ENCODE measurements at regions not wholly inside any gene's neighbourhood (a gene's known extent, or its start where the extent isn't known, plus 50 kb on each side); places are given as distances from the start of the nearest gene placed in this dataset.

DNA sequence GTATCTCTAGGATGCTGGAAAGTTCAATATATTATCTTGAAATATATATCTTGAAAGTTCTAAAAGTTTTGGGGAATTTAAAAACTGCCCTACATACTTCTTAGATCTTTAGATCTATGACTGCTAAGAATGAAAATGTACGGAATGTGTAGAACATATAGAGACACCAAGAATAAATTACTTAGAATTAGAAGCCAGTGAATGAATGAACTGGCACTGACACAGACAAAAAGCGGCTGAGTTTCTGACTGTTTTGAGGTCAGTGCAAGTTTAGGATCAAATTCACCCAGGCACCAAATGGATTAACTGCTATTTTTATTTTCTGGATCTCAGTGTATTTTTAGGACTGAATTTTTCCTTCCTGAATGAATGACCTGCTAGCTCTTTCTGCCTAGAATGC, 411.2 kb downstream of the KCTD12 start:
- H3K9me3 Mint-ChIP-seq = no peaks in the 10 kb centered on the region
- H3K27ac Mint-ChIP-seq = no peak overlapping the region
- intact Hi-C loops (cut with micrococcal nuclease) = loop anchor here (10.0 kb wide), 1 partner anchor 430 kb away; no protein-coding TSS in a partner anchor
- H3K27me3 Mint-ChIP-seq (ENCODE audit: low read depth) = peaks cover 3% of the 10 kb centered on the region
- H3K4me1 Mint-ChIP-seq (ENCODE audit: low read depth) = no peaks in the 10 kb centered on the region
- DNase-seq (ENCODE audit: low spot score) = no peak
- H3K4me3 Mint-ChIP-seq (ENCODE audit: low read depth) = no peak overlapping the region
- no peaks in the 10 kb centered on the region for H3K36me3 Mint-ChIP-seq (ENCODE audit: low read depth)

DNA sequence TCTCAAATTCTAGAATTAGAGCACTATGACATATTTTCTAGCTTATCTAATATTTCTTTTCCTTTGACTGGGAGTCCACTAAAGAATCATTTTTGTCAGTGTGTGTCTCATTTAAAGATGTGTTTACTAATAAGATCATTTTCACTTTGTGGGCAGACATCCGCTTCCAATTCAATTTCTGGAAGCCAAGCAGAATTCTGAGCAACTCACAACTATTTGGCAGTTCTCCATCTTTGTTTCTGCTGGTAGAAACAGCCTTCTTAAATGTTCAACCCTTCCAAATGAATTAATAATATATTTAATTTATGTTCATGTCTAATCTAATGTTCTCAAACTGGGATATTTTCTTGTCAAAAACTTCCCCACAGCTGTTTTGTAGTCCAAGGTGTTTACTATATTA, 411.8 kb downstream of the KCTD12 start:
- Mint-ChIP-seq H3K36me3 (ENCODE audit: low read depth) (no peaks in the 10 kb centered on the region), H3K27me3 (ENCODE audit: low read depth) (peaks cover 3% of the 10 kb centered on the region), H3K4me1 (ENCODE audit: low read depth) (no peaks in the 10 kb centered on the region), H3K9me3 (no peaks in the 10 kb centered on the region), H3K27ac (no peak overlapping the region), H3K4me3 (ENCODE audit: low read depth) (no peak overlapping the region)
- no peak for DNase-seq (ENCODE audit: low spot score)
- intact Hi-C loops (cut with micrococcal nuclease) = loop anchor here (10.0 kb wide), 1 partner anchor 430 kb away; no protein-coding TSS in a partner anchor

DNA sequence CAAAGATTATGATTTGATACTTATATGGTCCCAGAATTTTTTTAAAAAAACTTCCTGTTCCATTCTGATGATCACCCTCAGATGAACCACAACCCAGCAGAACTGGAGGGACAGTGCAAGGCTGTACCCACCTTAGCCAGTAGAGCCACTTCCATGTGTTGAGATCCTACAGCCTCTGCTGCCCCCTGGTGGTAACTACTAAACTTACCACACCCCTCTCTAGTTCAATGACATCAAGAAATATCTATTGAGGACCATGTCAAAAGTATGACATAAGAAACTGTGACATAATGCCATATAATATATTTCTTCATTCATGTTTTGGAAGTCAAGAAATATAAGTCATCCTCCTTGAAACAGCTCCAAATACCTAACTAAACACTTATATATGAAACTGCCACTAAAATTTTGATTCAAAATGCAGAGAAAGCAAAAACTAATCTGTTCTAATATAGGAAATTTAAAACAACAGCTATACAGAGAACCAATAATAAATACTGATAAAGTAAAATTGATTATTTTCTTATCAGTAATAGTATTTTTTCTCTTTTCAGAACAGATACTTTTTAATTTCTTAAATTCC, 412.6 kb downstream of the KCTD12 start:
- Mint-ChIP-seq H3K27ac (no peak overlapping the region), H3K4me3 (ENCODE audit: low read depth) (no peak overlapping the region), H3K27me3 (ENCODE audit: low read depth) (peaks cover 3% of the 10 kb centered on the region), H3K9me3 (no peaks in the 10 kb centered on the region), H3K4me1 (ENCODE audit: low read depth) (no peaks in the 10 kb centered on the region), H3K36me3 (ENCODE audit: low read depth) (no peaks in the 10 kb centered on the region)
- intact Hi-C loops (cut with micrococcal nuclease) = loop anchor here (1.0 to 10.0 kb wide), 3 partner anchors 431 to 777 kb away; no protein-coding TSS in a partner anchor
- DNase-seq (ENCODE audit: low spot score) = peak; percentile 45

DNA sequence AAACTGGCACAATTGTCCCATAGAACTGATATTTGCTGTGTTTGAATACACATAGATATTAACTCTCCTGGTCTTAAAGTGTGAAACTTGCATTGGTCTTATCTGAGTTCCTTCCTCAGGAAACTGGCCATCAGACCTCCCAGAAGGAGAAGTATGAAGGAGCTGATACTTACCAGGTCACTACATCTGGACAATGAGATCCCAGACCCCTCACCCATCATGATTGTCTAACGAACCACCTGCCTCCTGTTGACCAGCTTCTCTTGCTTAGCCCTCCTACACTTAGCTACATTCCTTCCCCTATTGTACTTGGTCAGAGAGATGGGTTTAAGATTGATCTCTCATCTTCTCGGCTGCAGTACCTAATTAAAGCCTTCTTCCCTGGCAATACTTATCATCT, 413.3 kb downstream of the KCTD12 start:
- H3K9me3 Mint-ChIP-seq = no peaks in the 10 kb centered on the region
- H3K36me3 Mint-ChIP-seq (ENCODE audit: low read depth) = no peaks in the 10 kb centered on the region
- H3K4me3 Mint-ChIP-seq (ENCODE audit: low read depth) = no peak overlapping the region
- H3K4me1 Mint-ChIP-seq (ENCODE audit: low read depth) = no peaks in the 10 kb centered on the region
- DNase-seq (ENCODE audit: low spot score) = no peak
- H3K27ac Mint-ChIP-seq = no peak overlapping the region
- intact Hi-C loops (cut with micrococcal nuclease) = loop anchor here (1.0 to 10.0 kb wide), 3 partner anchors 432 to 777 kb away; no protein-coding TSS in a partner anchor
- peaks cover 3% of the 10 kb centered on the region for H3K27me3 Mint-ChIP-seq (ENCODE audit: low read depth)

DNA sequence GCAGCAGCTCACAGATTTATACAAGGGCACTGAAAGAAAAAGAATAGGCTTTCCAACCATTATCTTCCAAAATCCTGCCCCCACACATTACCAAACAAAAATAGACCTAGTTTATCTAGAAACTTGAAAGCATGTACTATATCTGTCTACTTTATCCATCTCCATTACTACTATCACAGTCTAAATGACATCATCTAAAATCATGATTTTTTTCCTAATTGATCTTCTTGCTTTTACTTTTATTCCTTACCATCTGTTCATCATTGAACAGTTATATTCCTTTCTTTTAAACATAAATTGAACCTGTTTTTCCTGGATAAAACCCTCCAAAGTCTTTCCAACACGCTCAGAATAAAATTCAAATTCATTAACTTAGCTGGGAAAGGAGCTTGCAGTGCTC, 414.7 kb downstream of the KCTD12 start:
- DNase-seq (ENCODE audit: low spot score) = no peak
- H3K27ac Mint-ChIP-seq = no peak overlapping the region
- no peaks in the 10 kb centered on the region for H3K36me3 Mint-ChIP-seq (ENCODE audit: low read depth)
- no peak overlapping the region for H3K4me3 Mint-ChIP-seq (ENCODE audit: low read depth)
- H3K4me1 Mint-ChIP-seq (ENCODE audit: low read depth) = no peaks in the 10 kb centered on the region
- no peaks in the 10 kb centered on the region for H3K9me3 Mint-ChIP-seq
- intact Hi-C loops (cut with micrococcal nuclease) = loop anchor here (10.0 kb wide), 1 partner anchor 433 kb away; no protein-coding TSS in a partner anchor
- peaks cover 3% of the 10 kb centered on the region for H3K27me3 Mint-ChIP-seq (ENCODE audit: low read depth)

DNA sequence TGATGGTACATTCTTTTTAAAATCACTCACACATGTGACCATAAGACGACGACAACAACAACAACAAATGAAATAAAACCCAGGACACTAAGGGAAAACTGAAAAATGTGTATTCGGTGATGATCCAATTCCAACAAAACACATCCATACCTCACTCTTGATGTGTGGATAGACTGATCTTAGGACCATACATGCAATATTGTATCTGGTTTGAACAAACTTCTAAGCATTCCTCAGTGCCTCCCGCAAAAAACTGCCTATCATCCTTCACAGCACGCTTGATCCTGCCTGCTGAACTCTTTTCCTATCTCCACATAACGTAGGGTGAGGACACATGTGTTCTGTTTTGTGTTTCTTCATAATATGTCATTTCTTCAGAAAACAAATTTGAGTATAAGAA, 415.2 kb downstream of the KCTD12 start:
- intact Hi-C loops (cut with micrococcal nuclease) = loop anchor here (10.0 kb wide), 1 partner anchor 434 kb away; no protein-coding TSS in a partner anchor

DNA sequence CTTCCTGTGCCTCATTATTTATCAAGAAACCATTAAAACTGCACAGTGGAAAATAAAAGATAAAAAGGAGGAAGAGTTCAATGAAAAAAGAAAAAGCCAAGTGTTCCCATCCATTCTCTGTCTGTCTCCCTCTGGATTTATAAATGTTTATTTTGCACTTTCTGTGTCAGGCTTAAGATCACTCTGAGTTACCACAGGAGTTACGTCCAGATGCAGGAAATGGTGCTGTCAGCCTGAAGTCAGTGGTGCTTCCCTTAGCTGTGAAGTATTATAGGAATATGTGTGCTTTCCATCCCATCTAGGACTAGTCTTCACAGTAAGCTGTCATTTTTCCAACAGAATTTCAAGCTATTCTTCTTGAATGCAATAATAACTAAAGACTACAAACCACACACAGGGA, 420.2 kb downstream of the KCTD12 start:
- no peak for DNase-seq (ENCODE audit: low spot score)
- H3K27ac Mint-ChIP-seq = no peak overlapping the region
- no peaks in the 10 kb centered on the region for H3K4me1 Mint-ChIP-seq (ENCODE audit: low read depth)
- intact Hi-C loops (cut with micrococcal nuclease) = no loop called here
- H3K9me3 Mint-ChIP-seq = no peaks in the 10 kb centered on the region
- H3K27me3 Mint-ChIP-seq (ENCODE audit: low read depth) = no peaks in the 10 kb centered on the region
- H3K4me3 Mint-ChIP-seq (ENCODE audit: low read depth) = no peak overlapping the region
- H3K36me3 Mint-ChIP-seq (ENCODE audit: low read depth) = no peaks in the 10 kb centered on the region

More for the DNA sequence above, 415.2 kb downstream of the KCTD12 start:
- no peaks in the 10 kb centered on the region for H3K36me3 Mint-ChIP-seq (ENCODE audit: low read depth)
- DNase-seq (ENCODE audit: low spot score) = no peak
- no peaks in the 10 kb centered on the region for H3K9me3 Mint-ChIP-seq
- H3K4me1 Mint-ChIP-seq (ENCODE audit: low read depth) = no peaks in the 10 kb centered on the region
- peaks cover 3% of the 10 kb centered on the region for H3K27me3 Mint-ChIP-seq (ENCODE audit: low read depth)
- no peak overlapping the region for H3K27ac Mint-ChIP-seq
- no peak overlapping the region for H3K4me3 Mint-ChIP-seq (ENCODE audit: low read depth)

DNA sequence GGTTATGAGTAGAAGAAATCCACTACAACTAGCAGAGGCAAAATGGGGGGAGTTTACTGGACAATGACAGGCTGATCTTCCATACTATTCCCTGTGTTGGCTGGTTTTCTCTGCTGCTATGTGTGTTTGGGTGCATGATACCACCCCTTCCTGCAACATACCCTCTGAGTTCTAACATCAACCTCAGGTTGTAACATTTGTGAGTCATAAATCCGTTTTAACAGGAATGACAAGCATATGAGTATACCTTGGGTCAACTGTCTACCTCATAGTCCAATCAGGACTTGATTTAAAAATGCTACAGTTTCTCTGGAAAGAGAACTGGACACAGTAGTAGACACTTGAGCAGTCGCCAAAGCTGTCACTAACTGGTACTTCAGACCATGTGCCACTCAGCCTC, 422.9 kb downstream of the KCTD12 start:
- no peaks in the 10 kb centered on the region for H3K36me3 Mint-ChIP-seq (ENCODE audit: low read depth)
- no peaks in the 10 kb centered on the region for H3K9me3 Mint-ChIP-seq
- H3K27ac Mint-ChIP-seq = no peak overlapping the region
- H3K4me1 Mint-ChIP-seq (ENCODE audit: low read depth) = no peaks in the 10 kb centered on the region
- H3K27me3 Mint-ChIP-seq (ENCODE audit: low read depth) = no peaks in the 10 kb centered on the region
- no peak overlapping the region for H3K4me3 Mint-ChIP-seq (ENCODE audit: low read depth)
- intact Hi-C loops (cut with micrococcal nuclease) = no loop called here
- DNase-seq (ENCODE audit: low spot score) = no peak

DNA sequence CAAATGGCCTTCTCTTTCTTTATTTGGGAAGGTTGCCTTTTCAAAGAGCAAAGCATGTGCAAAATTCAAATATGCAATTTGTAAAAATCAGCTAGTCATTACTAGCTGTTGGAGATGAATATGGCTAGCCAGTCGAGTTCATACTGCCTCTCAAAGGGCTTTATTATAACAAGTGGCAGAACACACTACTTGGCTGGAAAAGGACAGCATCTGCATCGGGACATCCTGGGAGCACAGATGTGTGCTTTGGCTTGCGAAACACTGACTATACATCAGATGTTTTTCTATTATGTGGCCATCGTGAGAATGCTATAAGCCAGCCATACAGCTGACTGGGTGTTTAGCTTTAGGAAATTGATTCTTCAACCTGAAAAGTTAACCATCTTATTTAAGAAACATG, 424.2 kb downstream of the KCTD12 start:
- Mint-ChIP-seq H3K9me3 (no peaks in the 10 kb centered on the region), H3K27me3 (ENCODE audit: low read depth) (no peaks in the 10 kb centered on the region), H3K4me1 (ENCODE audit: low read depth) (no peaks in the 10 kb centered on the region), H3K4me3 (ENCODE audit: low read depth) (no peak overlapping the region), H3K36me3 (ENCODE audit: low read depth) (no peaks in the 10 kb centered on the region), H3K27ac (no peak overlapping the region)
- DNase-seq (ENCODE audit: low spot score) = no peak
- intact Hi-C loops (cut with micrococcal nuclease) = no loop called here

DNA sequence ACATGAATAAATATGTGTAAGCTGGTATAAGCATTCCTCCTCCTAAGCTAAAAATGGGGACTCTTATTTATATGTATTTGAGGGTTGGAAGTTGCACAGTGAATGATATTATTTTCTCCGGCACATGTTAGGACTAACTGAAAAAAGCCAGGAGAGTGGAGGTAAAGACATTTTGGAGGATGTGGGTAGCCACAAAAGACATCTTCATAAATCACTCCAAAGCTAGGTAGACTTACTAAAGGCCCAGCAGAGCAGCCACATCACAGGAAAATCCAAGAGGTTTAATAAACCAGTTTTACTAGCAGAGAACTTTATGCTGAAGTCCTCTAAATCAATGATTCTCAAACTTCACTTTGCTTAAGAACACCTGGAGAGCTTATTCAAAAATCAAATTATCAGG, 424.7 kb downstream of the KCTD12 start:
- intact Hi-C loops (cut with micrococcal nuclease) = no loop called here
- no peaks in the 10 kb centered on the region for H3K9me3 Mint-ChIP-seq
- H3K4me3 Mint-ChIP-seq (ENCODE audit: low read depth) = no peak overlapping the region
- H3K27ac Mint-ChIP-seq = no peak overlapping the region
- no peaks in the 10 kb centered on the region for H3K36me3 Mint-ChIP-seq (ENCODE audit: low read depth)
- DNase-seq (ENCODE audit: low spot score) = no peak
- H3K4me1 Mint-ChIP-seq (ENCODE audit: low read depth) = no peaks in the 10 kb centered on the region
- H3K27me3 Mint-ChIP-seq (ENCODE audit: low read depth) = no peaks in the 10 kb centered on the region

DNA sequence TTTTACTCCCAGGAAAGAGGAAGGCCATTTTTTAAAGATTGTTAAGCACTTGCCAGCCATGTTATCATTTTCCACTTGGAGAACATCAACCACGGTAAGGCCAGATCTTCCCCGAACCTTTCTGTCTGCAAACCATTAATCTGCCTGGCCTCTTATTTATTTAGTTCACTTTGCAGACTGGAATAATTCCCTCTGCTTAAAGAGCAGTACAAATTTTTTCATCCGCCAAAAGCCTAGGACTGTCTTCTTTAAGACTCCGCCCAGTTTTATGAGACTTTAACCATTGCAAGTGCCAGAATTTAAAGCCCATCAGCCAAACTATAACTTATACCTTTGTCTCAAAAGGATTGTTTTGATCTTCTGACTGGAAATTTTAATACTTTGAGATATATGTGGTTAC, 426.3 kb downstream of the KCTD12 start:
- no peaks in the 10 kb centered on the region for H3K9me3 Mint-ChIP-seq
- H3K4me1 Mint-ChIP-seq (ENCODE audit: low read depth) = no peaks in the 10 kb centered on the region
- intact Hi-C loops (cut with micrococcal nuclease) = no loop called here
- no peak for DNase-seq (ENCODE audit: low spot score)
- no peaks in the 10 kb centered on the region for H3K27me3 Mint-ChIP-seq (ENCODE audit: low read depth)
- no peak overlapping the region for H3K27ac Mint-ChIP-seq
- no peak overlapping the region for H3K4me3 Mint-ChIP-seq (ENCODE audit: low read depth)
- no peaks in the 10 kb centered on the region for H3K36me3 Mint-ChIP-seq (ENCODE audit: low read depth)

DNA sequence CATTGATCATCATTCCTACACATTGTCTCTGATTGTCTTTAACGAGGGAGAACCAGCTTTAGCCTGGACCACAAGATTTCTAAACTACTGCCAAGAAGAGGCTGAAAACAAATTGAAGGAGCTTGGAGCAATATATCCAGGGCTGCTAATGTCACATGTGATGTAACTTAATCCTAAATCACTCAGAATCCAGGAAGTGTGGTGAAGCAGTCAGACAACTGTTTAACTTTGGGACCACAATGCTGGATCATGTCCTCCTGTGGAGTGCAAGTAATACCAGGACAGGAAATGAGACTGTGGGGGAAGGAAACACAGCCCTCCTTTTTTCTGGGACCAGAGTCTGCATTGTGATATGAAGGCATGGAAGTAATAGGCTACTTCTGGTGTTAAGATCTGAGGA, 430.2 kb downstream of the KCTD12 start:
- Mint-ChIP-seq H3K27ac (no peak overlapping the region), H3K9me3 (peaks cover 17% of the 10 kb centered on the region), H3K27me3 (ENCODE audit: low read depth) (no peaks in the 10 kb centered on the region), H3K36me3 (ENCODE audit: low read depth) (no peaks in the 10 kb centered on the region), H3K4me1 (ENCODE audit: low read depth) (no peaks in the 10 kb centered on the region), H3K4me3 (ENCODE audit: low read depth) (no peak overlapping the region)
- intact Hi-C loops (cut with micrococcal nuclease) = no loop called here
- no peak for DNase-seq (ENCODE audit: low spot score)

DNA sequence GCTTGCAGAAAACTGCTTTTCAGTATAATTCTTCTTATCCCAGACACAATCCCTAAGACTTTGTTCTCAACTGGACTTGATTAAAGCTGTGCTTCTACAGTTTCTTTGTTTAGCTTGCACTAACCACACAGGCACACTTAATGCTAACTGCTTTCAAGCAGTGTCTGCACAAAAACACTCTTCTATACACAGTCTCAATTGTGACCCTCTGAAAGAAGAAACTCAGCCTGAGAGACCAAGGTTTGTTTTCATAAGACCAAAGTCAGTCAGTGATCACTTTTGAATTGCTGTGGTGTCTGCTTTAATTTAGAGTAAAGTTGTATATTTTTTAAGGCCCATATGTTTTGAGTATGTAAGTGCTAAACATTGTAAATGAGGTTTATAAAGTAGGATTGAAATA, 431.2 kb downstream of the KCTD12 start:
- no peak overlapping the region for H3K27ac Mint-ChIP-seq
- H3K27me3 Mint-ChIP-seq (ENCODE audit: low read depth) = no peaks in the 10 kb centered on the region
- H3K4me1 Mint-ChIP-seq (ENCODE audit: low read depth) = no peaks in the 10 kb centered on the region
- intact Hi-C loops (cut with micrococcal nuclease) = no loop called here
- H3K4me3 Mint-ChIP-seq (ENCODE audit: low read depth) = no peak overlapping the region
- peaks cover 17% of the 10 kb centered on the region for H3K9me3 Mint-ChIP-seq
- DNase-seq (ENCODE audit: low spot score) = no peak
- H3K36me3 Mint-ChIP-seq (ENCODE audit: low read depth) = no peaks in the 10 kb centered on the region

DNA sequence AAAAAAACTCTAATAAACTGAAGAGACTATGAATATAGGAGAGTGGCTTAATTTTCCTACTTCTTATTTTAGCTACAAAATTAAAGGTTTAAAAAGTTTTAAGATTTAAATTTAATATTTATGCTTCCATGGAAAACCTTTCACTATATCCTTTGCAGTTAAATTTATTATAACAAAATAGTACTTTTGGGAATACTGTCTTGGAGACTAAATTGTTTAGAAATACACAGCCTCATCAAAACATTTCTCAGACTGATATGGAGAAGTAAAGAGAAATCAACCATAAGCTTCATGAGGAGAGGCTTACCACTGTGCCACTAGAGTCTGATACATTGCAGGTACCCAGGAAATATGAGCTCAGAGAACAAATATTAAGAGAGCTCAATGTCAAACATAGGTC, 436.5 kb downstream of the KCTD12 start:
- intact Hi-C loops (cut with micrococcal nuclease) = no loop called here
- H3K27ac Mint-ChIP-seq = no peak overlapping the region
- H3K9me3 Mint-ChIP-seq = peaks cover 17% of the 10 kb centered on the region
- H3K36me3 Mint-ChIP-seq (ENCODE audit: low read depth) = no peaks in the 10 kb centered on the region
- DNase-seq (ENCODE audit: low spot score) = no peak
- no peaks in the 10 kb centered on the region for H3K4me1 Mint-ChIP-seq (ENCODE audit: low read depth)
- no peaks in the 10 kb centered on the region for H3K27me3 Mint-ChIP-seq (ENCODE audit: low read depth)
- no peak overlapping the region for H3K4me3 Mint-ChIP-seq (ENCODE audit: low read depth)

All from activated T-helper 2 cell treated with anti-CD3 and anti-CD28 coated beads, Interferon-gamma antibody, Interleukin-2, Interleukin-4, amounts not matched to agents 10 μg/mL and 5 μg/mL and 100 μg/mL, durations not matched to agents 14 hours and 24 hours and 36 hours (primary cell).